Coronary artery (tissue), 2 donors: ENCODE measurements at regions not wholly inside any gene's neighbourhood (a gene's known extent, or its start where the extent isn't known, plus 50 kb on each side); places are given as distances from the start of the nearest gene placed in this dataset.

Experiments
- DNase-seq: peaks from one replicate; pipeline ENCODE4 v3.0.0-alpha.2; 2017; ENCODE audit warnings: low spot score
- H3K27ac ChIP-seq, 2 donors: fragments of 200-600 bp; sonication (generic); one replicate each; pipeline ENCODE4 v1.5.1; 2016 to 2019
- H3K4me3 ChIP-seq: fragments of 200-600 bp; sonication (generic); 2 replicates; pipeline ENCODE4 v1.5.1; 2016; ENCODE audit warnings: mild to moderate bottlenecking, moderate library complexity
- CTCF ChIP-seq: fragments of 200-600 bp; sonication (generic); IDR thresholded peaks from one replicate; pipeline ENCODE4 v1.5.1; 2019; ENCODE audit warnings: antibody characterized with exemption

GRCh38 chr6:156507656-156508055, 269.5 kb upstream of the ARID1B start:
- no peak for TF ChIP-seq CTCF
- Histone ChIP-seq H3K4me3 (no peak overlapping the region), H3K27ac (no peak overlapping the region)
- DNase-seq: no peak

GRCh38 chr6:156507106-156507505, 270.1 kb upstream of the ARID1B start:
- DNase-seq: no peak
- Histone ChIP-seq H3K4me3 (no peak overlapping the region), H3K27ac (no peak overlapping the region)
- no peak for TF ChIP-seq CTCF

GRCh38 chr6:156502969-156503504, 274.1 kb upstream of the ARID1B start:
- no peak overlapping the region for H3K4me3 ChIP-seq
- DNase-seq: no peak
- no peak for TF ChIP-seq CTCF
- H3K27ac ChIP-seq: no peak overlapping the region

GRCh38 chr6:156497618-156498017, 279.6 kb upstream of the ARID1B start:
- H3K27ac ChIP-seq: no peak overlapping the region
- no peak for TF ChIP-seq CTCF
- H3K4me3 ChIP-seq: no peak overlapping the region
- DNase-seq: no peak

- Histone ChIP-seq H3K27ac (no peak overlapping the region), H3K4me3 (no peak overlapping the region)
- no peak for TF ChIP-seq CTCF
- no peak for DNase-seq
Observed at GRCh38 chr6:156487877-156488276, 289.3 kb upstream of the ARID1B start.

- Histone ChIP-seq H3K4me3 (no peak overlapping the region), H3K27ac (no peak overlapping the region)
- no peak for TF ChIP-seq CTCF
- DNase-seq: no peak
Observed at GRCh38 chr6:156485150-156485549, 292.0 kb upstream of the ARID1B start.

GRCh38 chr6:156474507-156475120, 302.6 kb upstream of the ARID1B start:
- TF ChIP-seq CTCF: no peak
- DNase-seq: no peak
- Histone ChIP-seq H3K27ac (no peak overlapping the region), H3K4me3 (no peak overlapping the region)
